Mesendoderm (in vitro differentiated cells): ENCODE measurements at regions not wholly inside any gene's neighbourhood (a gene's known extent, or its start where the extent isn't known, plus 50 kb on each side); places are given as distances from the start of the nearest gene placed in this dataset.

Experiments
- DNase-seq: peaks from one replicate; pipeline ENCODE4 v3.0.0; 2013
- H2AK5ac ChIP-seq: 2 replicates; pipeline ENCODE4 v1.6.1; 2013; ENCODE audit warnings: low read length, inconsistent platforms
- H2BK120ac ChIP-seq: 2 replicates; pipeline ENCODE4 v1.6.1; 2013; ENCODE audit warnings: low read depth, mild to moderate bottlenecking, low read length, moderate library complexity, mixed read lengths
- H2BK15ac ChIP-seq: replicated peaks from 2 replicates; pipeline ENCODE4 v1.6.1; 2013; ENCODE audit warnings: low read depth, mild to moderate bottlenecking, moderate library complexity
- H2BK5ac ChIP-seq: 2 replicates; pipeline ENCODE4 v1.6.1; 2013; ENCODE audit warnings: low read length, inconsistent platforms
- H3K18ac ChIP-seq: 2 replicates; pipeline ENCODE4 v1.6.1; 2013; ENCODE audit warnings: mild to moderate bottlenecking, low read length, mixed read lengths
- H3K23ac ChIP-seq: one replicate; pipeline ENCODE4 v1.6.1; 2013; ENCODE audit warnings: low read length
- H3K27ac ChIP-seq: 2 replicates; pipeline ENCODE4 v1.5.1; 2013; ENCODE audit warnings: low read depth, mild to moderate bottlenecking, inconsistent platforms, low read length, moderate library complexity
- H3K27me3 ChIP-seq: 2 replicates; pipeline ENCODE4 v1.6.1; 2013; ENCODE audit warnings: low read length, control low read depth, mild to moderate bottlenecking, inconsistent platforms; ENCODE audit not compliant: insufficient read depth, poor library complexity
- H3K36me3 ChIP-seq: 2 replicates; pipeline ENCODE4 v1.6.1; 2013; ENCODE audit warnings: low read length, inconsistent platforms; ENCODE audit not compliant: control insufficient read depth, insufficient read depth
- H3K4ac ChIP-seq: one replicate; pipeline ENCODE4 v1.6.1; 2013; ENCODE audit warnings: low read depth, mild to moderate bottlenecking, low read length, moderate library complexity
- H3K4me1 ChIP-seq: 2 replicates; pipeline ENCODE4 v1.6.1; 2013; ENCODE audit warnings: low read depth, low read length, inconsistent platforms; ENCODE audit not compliant: control insufficient read depth
- H3K4me2 ChIP-seq: 2 replicates; pipeline ENCODE4 v1.6.1; 2013; ENCODE audit warnings: low read length
- H3K4me3 ChIP-seq: 2 replicates; pipeline ENCODE4 v1.5.1; 2013; ENCODE audit warnings: mild to moderate bottlenecking, low read length
- H3K56ac ChIP-seq: one replicate; pipeline ENCODE4 v1.6.1; 2013; ENCODE audit warnings: low read length
- H3K79me1 ChIP-seq: 2 replicates; pipeline ENCODE4 v1.6.1; 2013; ENCODE audit warnings: low read length, inconsistent platforms
- H3K79me2 ChIP-seq: 2 replicates; pipeline ENCODE4 v1.6.1; 2013; ENCODE audit warnings: mild to moderate bottlenecking, low read length; ENCODE audit not compliant: control insufficient read depth, insufficient read depth
- H3K9ac ChIP-seq: 2 replicates; pipeline ENCODE4 v1.6.1; 2013; ENCODE audit warnings: low read length, inconsistent platforms
- H4K5ac ChIP-seq: one replicate; pipeline ENCODE4 v1.6.1; 2013; ENCODE audit warnings: low read length
- H4K8ac ChIP-seq: one replicate; pipeline ENCODE4 v1.6.1; 2013; ENCODE audit warnings: low read depth, mild to moderate bottlenecking, control low read depth, low read length, moderate library complexity
- WGBS: extraction: QIAGEN DNeasy Blood & Tissue Kit; methylation state at CpG from one replicate; pipeline ENCODE4 v1.1.7; 2013; ENCODE audit warnings: low lambda C conversion rate, missing lambda C conversion rate; ENCODE audit not compliant: insufficient coverage; ENCODE audit errors: extremely low coverage; 5-methylcytosine and 5-hydroxymethylcytosine counted together

GRCh38 chr5:110072651-110073050, 382.9 kb downstream of the MAN2A1 start:
- H3K79me2 ChIP-seq, result no peaks in the 10 kb centered on the region
- no peak overlapping the region for H3K18ac ChIP-seq
- no peaks in the 10 kb centered on the region for H3K27me3 ChIP-seq
- no peak overlapping the region for H3K4ac ChIP-seq
- H2BK15ac ChIP-seq, result no peak overlapping the region
- H2BK120ac ChIP-seq, result no peak overlapping the region
- H3K4me3 ChIP-seq, result no peak overlapping the region
- DNase-seq, result no peak
- H3K56ac ChIP-seq, result no peak overlapping the region
- no peak overlapping the region for H3K27ac ChIP-seq
- H3K79me1 ChIP-seq, result no peaks in the 10 kb centered on the region
- H4K5ac ChIP-seq, result no peak overlapping the region
- H3K23ac ChIP-seq, result no peak overlapping the region
- H2BK5ac ChIP-seq, result no peak overlapping the region
- H3K4me1 ChIP-seq, result no peaks in the 10 kb centered on the region
- H2AK5ac ChIP-seq, result no peak overlapping the region
- H3K9ac ChIP-seq, result no peak overlapping the region
- no peak overlapping the region for H3K4me2 ChIP-seq
- H4K8ac ChIP-seq, result no peak overlapping the region
- H3K36me3 ChIP-seq, result no peaks in the 10 kb centered on the region

- no peak overlapping the region for H3K18ac ChIP-seq
- H3K4ac ChIP-seq, result no peak overlapping the region
- no peak for DNase-seq
- H2BK120ac ChIP-seq, result no peak overlapping the region
- no peak overlapping the region for H4K5ac ChIP-seq
- no peak overlapping the region for H3K23ac ChIP-seq
- H3K4me1 ChIP-seq, result no peaks in the 10 kb centered on the region
- no peaks in the 10 kb centered on the region for H3K36me3 ChIP-seq
- H3K4me2 ChIP-seq, result no peak overlapping the region
- H4K8ac ChIP-seq, result no peak overlapping the region
- H2BK15ac ChIP-seq, result no peak overlapping the region
- WGBS, result no CpG with 5 or more reads among the region's 2 CpGs
- no peak overlapping the region for H3K4me3 ChIP-seq
- no peak overlapping the region for H3K9ac ChIP-seq
- no peak overlapping the region for H3K56ac ChIP-seq
- no peak overlapping the region for H3K27ac ChIP-seq
- no peak overlapping the region for H2BK5ac ChIP-seq
- H3K79me1 ChIP-seq, result no peaks in the 10 kb centered on the region
- H3K79me2 ChIP-seq, result no peaks in the 10 kb centered on the region
- H3K27me3 ChIP-seq, result no peaks in the 10 kb centered on the region
- H2AK5ac ChIP-seq, result no peak overlapping the region
These were observed 383.8 kb downstream of the MAN2A1 start for GRCh38 chr5:110073534-110073933.

GRCh38 chr5:110075656-110076055, 385.9 kb downstream of the MAN2A1 start:
- H3K4me2 ChIP-seq, result no peak overlapping the region
- no peak overlapping the region for H3K56ac ChIP-seq
- no peak overlapping the region for H4K8ac ChIP-seq
- no peaks in the 10 kb centered on the region for H3K27me3 ChIP-seq
- H2AK5ac ChIP-seq, result no peak overlapping the region
- WGBS, result no CpG with 5 or more reads among the region's 1 CpG
- no peak overlapping the region for H3K18ac ChIP-seq
- H4K5ac ChIP-seq, result no peak overlapping the region
- no peak overlapping the region for H2BK120ac ChIP-seq
- no peak overlapping the region for H3K23ac ChIP-seq
- no peaks in the 10 kb centered on the region for H3K79me1 ChIP-seq
- H2BK15ac ChIP-seq, result no peak overlapping the region
- H2BK5ac ChIP-seq, result no peak overlapping the region
- no peak overlapping the region for H3K4me3 ChIP-seq
- H3K4me1 ChIP-seq, result no peaks in the 10 kb centered on the region
- DNase-seq, result no peak
- no peaks in the 10 kb centered on the region for H3K36me3 ChIP-seq
- H3K27ac ChIP-seq, result no peak overlapping the region
- no peak overlapping the region for H3K9ac ChIP-seq
- H3K4ac ChIP-seq, result no peak overlapping the region
- H3K79me2 ChIP-seq, result no peaks in the 10 kb centered on the region

GRCh38 chr5:110077147-110077546, 387.4 kb downstream of the MAN2A1 start:
- Histone ChIP-seq H3K18ac (no peak overlapping the region), H3K27me3 (no peaks in the 10 kb centered on the region), H2BK120ac (no peak overlapping the region), H3K23ac (no peak overlapping the region), H3K4ac (no peak overlapping the region), H3K4me2 (no peak overlapping the region), H3K27ac (no peak overlapping the region), H4K8ac (no peak overlapping the region), H2BK15ac (no peak overlapping the region), H3K79me2 (no peaks in the 10 kb centered on the region), H3K9ac (no peak overlapping the region), H4K5ac (no peak overlapping the region), H3K4me3 (no peak overlapping the region), H3K36me3 (no peaks in the 10 kb centered on the region), H2BK5ac (no peak overlapping the region), H3K79me1 (no peaks in the 10 kb centered on the region), H2AK5ac (no peak overlapping the region), H3K4me1 (no peaks in the 10 kb centered on the region), H3K56ac (no peak overlapping the region)
- no peak for DNase-seq
- WGBS, result no CpG with 5 or more reads among the region's 3 CpGs

- H3K4me1 ChIP-seq, result no peaks in the 10 kb centered on the region
- no peak overlapping the region for H2BK5ac ChIP-seq
- no peaks in the 10 kb centered on the region for H3K27me3 ChIP-seq
- H3K23ac ChIP-seq, result no peak overlapping the region
- no peak overlapping the region for H3K9ac ChIP-seq
- no CpG with 5 or more reads among the region's 3 CpGs for WGBS
- no peaks in the 10 kb centered on the region for H3K36me3 ChIP-seq
- H3K79me1 ChIP-seq, result no peaks in the 10 kb centered on the region
- no peak overlapping the region for H4K5ac ChIP-seq
- no peak overlapping the region for H3K4me2 ChIP-seq
- no peak overlapping the region for H4K8ac ChIP-seq
- H2AK5ac ChIP-seq, result no peak overlapping the region
- H3K79me2 ChIP-seq, result no peaks in the 10 kb centered on the region
- no peak overlapping the region for H3K56ac ChIP-seq
- H2BK15ac ChIP-seq, result no peak overlapping the region
- no peak overlapping the region for H2BK120ac ChIP-seq
- no peak overlapping the region for H3K27ac ChIP-seq
- no peak for DNase-seq
- no peak overlapping the region for H3K4ac ChIP-seq
- H3K18ac ChIP-seq, result no peak overlapping the region
- no peak overlapping the region for H3K4me3 ChIP-seq
These were observed 392.5 kb downstream of the MAN2A1 start for GRCh38 chr5:110082194-110082593.

- no peak overlapping the region for H4K5ac ChIP-seq
- no CpG with 5 or more reads among the region's 2 CpGs for WGBS
These were observed 393.1 kb downstream of the MAN2A1 start for GRCh38 chr5:110082863-110083262.

More at GRCh38 chr5:110082863-110083262, 393.1 kb downstream of the MAN2A1 start:
- Histone ChIP-seq H4K8ac (no peak overlapping the region), H3K23ac (no peak overlapping the region), H3K18ac (no peak overlapping the region), H2BK120ac (no peak overlapping the region), H3K36me3 (no peaks in the 10 kb centered on the region), H2AK5ac (no peak overlapping the region), H3K9ac (no peak overlapping the region), H3K56ac (no peak overlapping the region), H2BK5ac (no peak overlapping the region), H3K27me3 (no peaks in the 10 kb centered on the region), H3K79me1 (no peaks in the 10 kb centered on the region), H3K27ac (no peak overlapping the region), H3K4me3 (no peak overlapping the region), H2BK15ac (no peak overlapping the region), H3K4me1 (no peaks in the 10 kb centered on the region), H3K79me2 (no peaks in the 10 kb centered on the region), H3K4me2 (no peak overlapping the region), H3K4ac (no peak overlapping the region)
- no peak for DNase-seq
